NCI-H2227 treated with DMSO at 0.1 percent for 48 hours (cell line): ENCODE measurements at regions not wholly inside any gene's neighbourhood (a gene's known extent, or its start where the extent isn't known, plus 50 kb on each side); places are given as distances from the start of the nearest gene placed in this dataset.

ENCODE experiments used
- DNase-seq: peaks from one replicate; lab custom pipeline; 2025; lab: John Stamatoyannopoulos, UW

DNA sequence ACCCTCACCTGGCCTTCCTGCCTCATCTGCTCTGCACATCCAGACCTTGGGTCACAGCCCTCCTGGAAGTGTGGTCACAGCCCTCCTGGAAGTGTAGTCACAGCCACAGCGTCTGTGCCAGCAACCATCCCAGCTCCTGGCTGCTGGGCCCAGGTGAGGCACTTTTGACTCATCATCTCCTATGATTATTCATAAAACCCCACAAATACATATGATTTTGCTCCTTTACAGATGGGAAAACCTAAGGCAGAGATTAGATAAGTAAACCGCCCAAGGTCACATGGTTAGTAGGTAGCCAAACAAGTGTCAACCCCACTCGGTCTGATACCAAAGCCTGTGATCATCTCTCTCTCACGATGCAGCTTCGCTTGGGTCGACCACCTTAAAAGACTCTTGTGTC is 94.3 kb downstream of the PRLHR start:
- no peak for DNase-seq

DNA sequence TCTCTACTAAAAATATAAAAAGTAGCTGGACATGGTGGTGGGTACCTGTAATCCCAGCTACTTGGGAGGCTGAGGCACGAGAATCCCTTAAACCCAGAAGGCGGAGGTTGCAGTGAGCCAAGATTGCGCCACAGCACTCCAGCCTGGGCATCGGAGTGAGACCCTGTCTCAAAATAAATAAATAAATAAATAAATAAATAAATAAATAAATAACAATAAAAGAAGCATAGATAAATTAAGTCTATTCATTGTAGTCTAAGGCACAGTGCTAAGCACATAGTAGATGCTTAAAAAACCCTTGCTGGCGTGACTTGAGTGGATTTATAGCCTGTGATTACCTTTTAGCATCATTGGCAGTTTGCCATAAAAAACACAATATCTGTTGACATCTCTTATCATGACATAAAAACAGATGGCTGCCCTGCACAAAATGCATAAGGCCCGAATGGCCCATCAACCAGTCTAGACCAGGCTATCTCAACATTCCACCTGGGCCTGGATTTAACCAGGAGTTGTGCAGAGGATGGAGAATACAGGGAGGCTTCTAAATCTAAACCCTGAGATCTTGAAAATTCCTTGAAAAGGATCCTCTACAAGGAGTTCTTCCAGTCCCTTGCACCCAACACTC is 94.9 kb downstream of the PRLHR start:
- DNase-seq = no peak

- DNase-seq = no peak
Observed at GRCh38 chr10:118499186-118499585, 96.3 kb downstream of the PRLHR start.

- DNase-seq = no peak
Observed at GRCh38 chr10:118498623-118499022, 96.8 kb downstream of the PRLHR start.

DNA sequence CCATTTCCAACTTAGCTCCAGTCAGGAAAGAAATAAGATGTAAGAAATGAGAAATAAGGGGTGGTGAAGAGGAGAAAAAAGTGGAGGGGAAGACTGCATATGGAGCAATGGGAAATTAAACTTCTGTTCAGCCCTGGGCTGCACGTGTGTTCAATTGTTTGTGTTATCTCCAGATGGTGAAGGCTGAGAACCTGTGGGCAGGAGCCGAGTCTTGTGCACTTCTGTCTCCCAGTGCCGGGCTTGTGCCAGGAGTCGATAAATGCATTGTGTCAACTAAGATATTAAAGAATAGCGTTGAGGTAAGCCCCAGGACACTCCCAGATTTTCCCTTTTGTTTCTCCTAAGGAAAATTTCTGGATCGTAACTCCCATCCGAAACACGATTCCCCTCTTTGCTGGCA is 98.2 kb downstream of the PRLHR start:
- no peak for DNase-seq

DNA sequence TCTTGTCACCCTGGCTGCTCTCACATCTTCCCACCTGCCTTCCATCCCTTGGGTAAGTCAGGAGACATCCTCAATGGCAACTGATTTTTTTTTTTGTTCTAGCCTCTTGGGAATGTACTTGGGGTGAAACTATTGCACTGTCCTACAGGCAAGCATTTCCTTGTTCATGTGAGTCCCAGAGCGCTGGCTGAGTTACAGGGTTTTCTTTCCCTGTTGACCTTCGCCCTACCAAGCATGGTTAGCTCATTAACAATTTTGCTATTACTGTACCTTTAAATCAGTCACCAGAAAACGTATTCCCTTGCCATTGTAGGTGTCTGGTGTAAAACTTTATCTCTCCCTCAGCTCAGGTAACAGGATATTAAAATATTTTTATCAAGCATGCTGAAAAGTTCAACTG is 98.9 kb downstream of the PRLHR start:
- DNase-seq = no peak

- DNase-seq = no peak
Observed at GRCh38 chr10:118495499-118495898, 99.9 kb downstream of the PRLHR start.

DNA sequence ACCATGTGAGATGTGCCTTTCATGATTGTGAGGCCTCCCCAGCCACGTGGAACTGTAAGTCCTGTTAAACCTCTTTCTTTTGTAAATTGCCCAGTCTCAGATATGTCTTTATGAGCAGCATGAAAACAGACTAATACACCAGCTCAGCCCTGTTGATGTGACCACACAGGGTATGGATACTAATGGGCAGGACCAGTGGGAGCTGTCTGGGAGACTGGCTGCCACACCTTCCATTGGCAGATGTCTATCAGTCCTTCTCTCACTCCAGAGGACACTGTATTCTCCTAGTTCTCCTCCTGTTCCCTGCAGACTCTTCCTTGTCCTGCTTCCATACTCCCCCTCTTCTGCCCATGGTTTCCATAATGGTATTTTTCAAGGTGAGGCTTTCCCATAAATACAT is 104.4 kb downstream of the PRLHR start:
- no peak for DNase-seq

- no peak for DNase-seq
Observed at GRCh38 chr10:118488710-118489497, 106.5 kb downstream of the PRLHR start.

DNA sequence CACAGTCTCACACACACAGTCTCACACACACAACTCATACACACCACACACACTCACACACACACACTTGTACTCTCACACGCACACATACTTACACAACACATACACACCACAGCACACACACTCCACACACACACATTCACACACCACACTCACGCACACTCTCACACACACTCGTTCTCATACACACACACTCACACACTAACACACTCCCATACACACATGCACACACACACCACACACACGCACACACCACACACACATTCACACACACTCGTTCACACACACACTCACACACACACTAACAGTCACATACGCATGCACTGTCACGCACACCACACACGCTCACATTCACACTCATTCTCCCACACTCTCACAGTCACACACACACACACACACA is 109.8 kb downstream of the PRLHR start:
- DNase-seq = no peak

GRCh38 chr10:118484152-118484871 is 111.1 kb downstream of the PRLHR start:
- no peak for DNase-seq

DNA sequence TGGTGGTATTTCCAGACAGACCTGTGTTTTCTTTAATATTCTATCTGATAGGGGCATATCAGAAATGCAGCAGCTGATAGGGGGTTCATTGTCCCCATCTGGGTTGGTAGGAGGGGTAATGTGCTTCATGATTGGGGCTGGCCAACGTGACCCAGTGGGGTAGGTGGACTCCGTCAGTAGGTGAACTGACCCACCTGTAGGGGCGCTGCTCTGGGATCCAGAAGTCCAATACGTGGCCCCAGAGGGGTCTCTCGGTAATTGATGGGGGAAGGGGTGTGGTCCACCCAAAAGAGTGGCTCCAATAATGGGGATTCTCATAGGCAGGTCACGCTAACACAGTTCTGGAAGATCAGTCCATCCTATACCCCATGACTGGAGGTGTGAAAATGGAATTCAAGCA is 112.0 kb downstream of the PRLHR start:
- no peak for DNase-seq

GRCh38 chr10:118482393-118483331 is 112.8 kb downstream of the PRLHR start:
- no peak for DNase-seq

GRCh38 chr10:118481871-118482270 is 113.6 kb downstream of the PRLHR start:
- no peak for DNase-seq

DNA sequence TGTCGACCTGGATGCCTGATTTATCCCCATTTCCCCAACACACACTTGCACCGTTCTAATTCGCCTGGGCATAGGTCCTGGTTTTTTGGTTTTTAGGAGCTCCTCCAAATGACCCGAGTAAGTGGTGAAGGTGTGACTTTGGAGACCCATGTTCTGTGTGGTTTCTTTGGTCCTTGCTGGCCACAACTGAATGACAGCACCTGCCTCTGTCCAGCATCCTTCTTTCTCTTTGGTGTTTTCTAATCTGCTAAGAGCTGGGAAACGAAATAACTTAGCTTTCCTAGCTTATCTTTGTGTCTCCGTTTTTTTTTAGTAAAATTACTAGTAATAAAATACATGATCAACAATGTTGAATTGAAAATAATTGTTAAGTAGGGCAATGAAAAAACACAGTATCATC is 120.2 kb downstream of the PRLHR start:
- DNase-seq = no peak

DNA sequence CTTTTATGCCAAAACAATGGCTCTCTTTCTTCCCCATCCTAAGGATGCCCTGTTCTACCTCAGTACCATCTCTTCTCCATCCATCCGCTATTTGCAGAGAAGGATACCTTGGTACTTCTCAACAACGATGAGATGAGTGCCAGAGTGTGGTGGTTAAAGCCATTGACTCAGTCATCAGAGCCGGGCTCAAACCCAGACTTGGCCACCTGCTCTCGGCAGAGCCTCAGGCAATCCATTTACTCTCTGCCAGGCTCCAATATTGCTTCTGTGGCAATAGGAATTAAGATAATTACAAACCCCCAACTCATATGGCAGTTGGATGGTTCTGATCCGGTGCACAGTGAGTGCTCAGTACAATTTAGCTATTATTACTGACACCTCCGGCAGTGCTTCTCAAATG is 121.3 kb downstream of the PRLHR start:
- no peak for DNase-seq

- no peak for DNase-seq
Observed at GRCh38 chr10:118473305-118473960, 122.0 kb downstream of the PRLHR start.

DNA sequence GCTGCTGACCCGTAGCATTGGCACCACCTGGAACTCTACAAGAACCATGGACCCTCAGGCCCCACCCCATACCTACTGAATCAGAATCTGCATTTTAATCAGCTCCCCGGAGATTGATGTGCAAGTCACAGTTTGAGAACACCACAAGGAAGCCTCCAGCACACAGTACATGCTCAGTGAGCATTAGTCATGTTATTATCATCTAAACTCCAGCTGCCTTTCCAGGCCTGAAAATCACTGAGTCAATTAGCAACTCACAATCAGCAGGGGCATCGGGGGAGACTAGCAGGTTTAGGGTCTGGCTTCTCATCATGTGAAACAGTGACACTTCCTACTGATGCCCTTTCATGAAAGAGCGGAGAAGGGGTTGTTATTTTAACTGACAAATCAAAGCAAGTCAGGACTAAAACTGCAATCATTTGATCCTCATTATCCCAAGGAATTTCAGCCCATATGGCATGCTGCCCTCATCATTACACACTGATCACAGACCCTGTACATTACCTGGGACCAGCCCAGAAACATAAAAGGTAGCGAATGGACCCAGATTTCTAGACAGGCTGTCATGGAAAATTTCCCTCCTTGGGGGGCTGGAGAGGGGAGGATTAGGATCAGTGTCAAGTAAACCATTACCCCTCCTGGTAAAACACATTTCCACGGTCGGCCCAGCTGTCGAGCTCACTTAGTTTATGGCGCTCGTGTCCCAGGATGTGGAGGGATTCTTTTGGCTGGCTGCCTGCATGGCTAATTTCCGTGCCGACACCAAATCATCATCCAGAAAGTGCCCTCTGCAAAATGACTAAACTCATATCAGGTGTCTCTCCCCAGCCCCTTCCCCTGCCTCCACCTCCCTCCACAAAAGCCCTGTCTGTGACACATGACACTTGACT is 122.8 kb downstream of the PRLHR start:
- DNase-seq = no peak

GRCh38 chr10:118471863-118472262 is 123.6 kb downstream of the PRLHR start:
- no peak for DNase-seq

- DNase-seq = no peak
Observed at GRCh38 chr10:118470470-118470869, 125.0 kb downstream of the PRLHR start.
